ENCODE measurements at regions not wholly inside any gene's neighbourhood (a gene's known extent, or its start where the extent isn't known, plus 50 kb on each side); places are given as distances from the start of the nearest gene placed in this dataset.

DNA sequence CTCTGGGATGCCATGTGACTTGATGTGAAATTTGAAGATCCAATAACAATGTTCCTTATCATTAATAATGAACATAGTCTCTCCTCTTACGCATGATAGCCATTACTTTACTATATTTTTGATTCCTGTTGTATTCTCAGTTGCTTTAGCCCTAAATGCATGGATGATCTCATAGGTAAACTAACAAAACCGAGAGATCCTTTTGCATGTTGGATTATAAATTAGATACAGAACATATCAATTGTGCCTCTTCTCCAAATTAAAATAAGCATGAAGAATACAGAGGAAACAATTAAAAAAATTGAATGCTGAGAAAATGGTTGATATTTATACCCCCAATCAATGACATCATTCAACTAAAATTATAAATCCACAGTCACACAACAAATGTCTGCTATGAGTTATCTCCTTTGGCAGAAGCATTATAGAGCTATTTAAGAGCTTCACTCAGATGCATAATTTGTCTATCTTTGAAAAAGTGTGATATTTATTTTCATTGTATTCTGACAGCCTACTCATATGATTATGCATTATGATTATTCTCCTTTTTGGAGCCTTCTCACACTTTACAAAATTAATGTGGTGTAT, 386.4 kb upstream of the STXBP6 start:
- TF ChIP-seq, protein P1, sequence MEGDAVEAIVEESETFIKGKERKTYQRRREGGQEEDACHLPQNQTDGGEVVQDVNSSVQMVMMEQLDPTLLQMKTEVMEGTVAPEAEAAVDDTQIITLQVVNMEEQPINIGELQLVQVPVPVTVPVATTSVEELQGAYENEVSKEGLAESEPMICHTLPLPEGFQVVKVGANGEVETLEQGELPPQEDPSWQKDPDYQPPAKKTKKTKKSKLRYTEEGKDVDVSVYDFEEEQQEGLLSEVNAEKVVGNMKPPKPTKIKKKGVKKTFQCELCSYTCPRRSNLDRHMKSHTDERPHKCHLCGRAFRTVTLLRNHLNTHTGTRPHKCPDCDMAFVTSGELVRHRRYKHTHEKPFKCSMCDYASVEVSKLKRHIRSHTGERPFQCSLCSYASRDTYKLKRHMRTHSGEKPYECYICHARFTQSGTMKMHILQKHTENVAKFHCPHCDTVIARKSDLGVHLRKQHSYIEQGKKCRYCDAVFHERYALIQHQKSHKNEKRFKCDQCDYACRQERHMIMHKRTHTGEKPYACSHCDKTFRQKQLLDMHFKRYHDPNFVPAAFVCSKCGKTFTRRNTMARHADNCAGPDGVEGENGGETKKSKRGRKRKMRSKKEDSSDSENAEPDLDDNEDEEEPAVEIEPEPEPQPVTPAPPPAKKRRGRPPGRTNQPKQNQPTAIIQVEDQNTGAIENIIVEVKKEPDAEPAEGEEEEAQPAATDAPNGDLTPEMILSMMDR (IDR thresholded peaks at IDR 0.05), result no peak
- TF ChIP-seq POLR2A (IDR thresholded peaks at IDR 0.05), result no peak

Data from thyroid gland (tissue), 4 donors.